Ectodermal cell (in vitro differentiated cells): ENCODE measurements at regions not wholly inside any gene's neighbourhood (a gene's known extent, or its start where the extent isn't known, plus 50 kb on each side); places are given as distances from the start of the nearest gene placed in this dataset.

Experiments used
- H3K27ac ChIP-seq: 2 replicates; pipeline ENCODE4 v1.7.0; 2013; ENCODE audit warnings: mild to moderate bottlenecking, low read depth, low read length; ENCODE audit not compliant: insufficient read depth, poor library complexity, severe bottlenecking
- H3K27me3 ChIP-seq: 2 replicates; pipeline ENCODE4 v1.7.0; 2013; ENCODE audit warnings: mild to moderate bottlenecking, low read length; ENCODE audit not compliant: insufficient read depth, control insufficient read depth, poor library complexity, severe bottlenecking
- H3K36me3 ChIP-seq: one replicate; pipeline ENCODE4 v1.7.0; 2013; ENCODE audit warnings: low read length; ENCODE audit not compliant: control insufficient read depth, insufficient read depth
- H3K4me1 ChIP-seq: one replicate; pipeline ENCODE4 v1.7.0; 2013; ENCODE audit warnings: low read length; ENCODE audit not compliant: control insufficient read depth, insufficient read depth
- H3K4me3 ChIP-seq: 2 replicates; pipeline ENCODE4 v1.7.0; 2013; ENCODE audit warnings: low read depth, low read length, control low read depth; ENCODE audit not compliant: insufficient read depth
- H3K9me3 ChIP-seq: 2 replicates; pipeline ENCODE4 v1.7.0; 2013; ENCODE audit warnings: mild to moderate bottlenecking, low read length, moderate library complexity; ENCODE audit not compliant: control insufficient read depth
- WGBS, 2 experiments: methylation state at CpG; one replicate each; pipeline ENCODE4 v1.1.7; 2013; ENCODE audit warnings: missing lambda C conversion rate in 2 of 2; 5-methylcytosine and 5-hydroxymethylcytosine counted together

GRCh38 chr5:5919411-5919810 is 458.9 kb downstream of the MED10 start:
- H3K27me3 ChIP-seq, result no peaks in the 10 kb centered on the region
- H3K4me1 ChIP-seq, result no peaks in the 10 kb centered on the region
- H3K9me3 ChIP-seq, result no peaks in the 10 kb centered on the region
- WGBS, 2 experiments, result 92 to 96% methylated on average over 2 of the region's 2 CpGs
- no peaks in the 10 kb centered on the region for H3K36me3 ChIP-seq
- H3K27ac ChIP-seq, result no peak overlapping the region
- H3K4me3 ChIP-seq, result no peak overlapping the region

DNA sequence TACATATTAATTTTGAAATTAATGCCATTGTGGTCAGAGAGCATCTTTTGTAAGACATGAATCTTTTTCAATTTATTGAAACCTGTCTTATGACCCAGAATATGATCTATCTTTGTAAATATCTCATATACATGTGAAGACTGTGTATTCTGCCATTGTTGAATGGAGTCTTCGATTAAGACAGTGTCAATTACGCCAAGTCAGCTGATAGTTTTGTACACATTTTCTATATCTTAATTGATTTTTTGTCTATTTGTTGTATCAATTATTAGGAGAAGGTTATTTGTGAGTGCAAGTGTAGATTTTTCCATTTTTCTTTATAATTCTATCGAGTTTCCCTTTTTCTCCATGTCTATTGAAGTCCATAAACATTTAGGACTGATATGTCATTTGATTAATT is 471.6 kb downstream of the MED10 start:
- WGBS, 2 experiments, result 100% methylated on average over 2 of the region's 3 CpGs; no CpG with 5 or more reads in 1 of the 2 experiments
- Histone ChIP-seq H3K4me1 (no peaks in the 10 kb centered on the region), H3K36me3 (no peaks in the 10 kb centered on the region)

DNA sequence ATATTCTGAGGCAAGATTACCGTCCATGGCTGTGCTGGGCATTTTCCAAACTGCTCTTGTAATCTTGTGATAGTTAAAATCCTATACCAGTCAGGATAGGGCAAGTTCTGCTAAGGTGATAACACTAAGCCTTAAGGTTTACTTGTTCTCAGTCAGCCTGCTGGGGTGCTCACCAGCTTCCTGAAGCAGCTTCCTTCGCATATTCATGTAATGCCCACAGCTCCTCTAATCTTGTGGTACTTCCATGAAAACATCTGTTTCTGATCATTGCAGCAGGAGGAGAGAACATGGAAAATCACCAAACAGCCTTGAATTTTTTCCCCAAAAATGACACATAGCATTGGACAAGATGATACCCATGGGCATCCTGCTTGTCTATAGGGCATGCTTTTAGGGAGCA is 473.2 kb downstream of the MED10 start:
- H3K27me3 ChIP-seq, result no peaks in the 10 kb centered on the region
- no peaks in the 10 kb centered on the region for H3K4me1 ChIP-seq
- H3K9me3 ChIP-seq, result no peaks in the 10 kb centered on the region
- 88 to 95% methylated on average over 2 of the region's 2 CpGs for WGBS, 2 experiments
- no peak overlapping the region for H3K4me3 ChIP-seq
- no peak overlapping the region for H3K27ac ChIP-seq
- no peaks in the 10 kb centered on the region for H3K36me3 ChIP-seq

More for the DNA sequence above, 471.6 kb downstream of the MED10 start:
- Histone ChIP-seq H3K27ac (no peak overlapping the region), H3K4me3 (no peak overlapping the region), H3K9me3 (no peaks in the 10 kb centered on the region), H3K27me3 (no peaks in the 10 kb centered on the region)

GRCh38 chr5:5904113-5904512 is 474.2 kb downstream of the MED10 start:
- no peak overlapping the region for H3K27ac ChIP-seq
- H3K4me1 ChIP-seq, result no peaks in the 10 kb centered on the region
- no peak overlapping the region for H3K4me3 ChIP-seq
- H3K9me3 ChIP-seq, result no peaks in the 10 kb centered on the region
- no peaks in the 10 kb centered on the region for H3K36me3 ChIP-seq
- 93 to 95% methylated on average over 4 of the region's 4 CpGs for WGBS, 2 experiments
- H3K27me3 ChIP-seq, result no peaks in the 10 kb centered on the region

DNA sequence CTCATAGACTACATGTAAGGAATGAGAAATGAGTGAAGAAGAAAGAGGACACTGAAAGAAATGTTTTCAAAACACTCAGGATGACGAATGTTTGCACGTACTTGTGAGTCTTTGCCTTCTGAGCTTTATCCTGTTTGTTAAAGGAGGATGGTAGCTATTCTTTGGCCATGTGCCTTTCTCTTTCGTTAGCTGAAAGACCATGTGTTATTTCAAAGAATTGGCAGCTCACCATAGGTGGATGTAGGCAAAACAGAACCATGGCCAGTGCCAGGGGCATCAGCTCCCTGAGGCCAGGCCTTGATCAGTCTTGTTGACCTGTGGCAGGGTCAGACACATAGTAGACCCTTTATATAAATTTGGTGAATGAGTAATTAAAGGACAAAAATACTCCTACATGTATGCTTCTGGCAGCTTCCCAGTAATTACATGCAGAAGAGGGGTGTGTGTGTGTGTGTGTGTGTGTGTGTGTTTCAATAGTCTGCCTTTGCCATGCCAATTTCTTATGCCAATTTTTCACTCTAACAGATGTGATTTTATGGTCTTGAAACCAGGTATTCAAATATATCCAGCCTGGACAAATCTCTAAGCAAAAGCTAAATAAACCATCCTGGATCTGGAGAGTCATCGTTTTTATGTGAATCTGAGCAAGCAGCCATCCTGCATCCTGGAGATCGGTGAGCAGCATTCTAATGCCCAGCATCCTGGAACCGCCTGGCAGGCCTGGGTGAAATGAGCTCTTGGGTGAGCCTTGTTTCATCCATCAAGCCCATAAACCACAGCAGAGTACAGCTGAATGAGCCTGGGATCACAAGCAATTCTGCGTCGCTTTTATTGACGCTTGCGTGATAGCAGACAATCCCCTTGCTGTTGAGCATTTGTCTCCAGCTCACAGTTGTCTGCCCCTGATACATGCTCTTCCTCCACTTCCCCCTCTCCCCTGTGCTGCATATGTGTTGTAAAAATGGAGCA is 475.4 kb downstream of the MED10 start:
- WGBS, 2 experiments, result 93 to 94% methylated on average over 10 of the region's 10 CpGs
- Histone ChIP-seq H3K9me3 (no peaks in the 10 kb centered on the region), H3K4me3 (no peak overlapping the region), H3K27ac (no peak overlapping the region), H3K4me1 (no peaks in the 10 kb centered on the region), H3K27me3 (no peaks in the 10 kb centered on the region), H3K36me3 (no peaks in the 10 kb centered on the region)

GRCh38 chr5:5900350-5900749 is 477.9 kb downstream of the ICE1 start:
- Histone ChIP-seq H3K36me3 (no peaks in the 10 kb centered on the region), H3K27me3 (no peaks in the 10 kb centered on the region), H3K4me1 (no peaks in the 10 kb centered on the region), H3K9me3 (no peaks in the 10 kb centered on the region), H3K4me3 (no peak overlapping the region), H3K27ac (no peak overlapping the region)
- 92 to 98% methylated on average over 6 of the region's 6 CpGs for WGBS, 2 experiments

DNA sequence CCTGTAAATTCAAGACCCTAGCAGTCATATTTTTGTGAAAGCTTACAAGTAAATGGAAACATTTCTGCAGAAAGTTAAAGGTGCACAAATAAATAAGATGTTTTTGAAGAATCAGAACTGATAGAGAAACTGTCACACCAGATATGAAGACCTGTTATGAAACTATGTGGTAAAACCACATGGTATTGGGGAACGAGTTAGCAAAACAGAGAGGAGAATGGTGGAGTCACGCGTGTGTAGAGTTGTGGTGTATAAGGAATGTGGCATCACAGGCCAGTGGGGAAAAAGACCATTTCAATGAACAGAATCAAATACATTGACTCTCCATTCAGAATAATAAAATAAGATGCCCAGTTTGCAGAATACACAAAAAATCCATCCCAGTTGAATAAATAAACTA is 477.2 kb downstream of the ICE1 start:
- 94 to 100% methylated on average over 1 to 3 of the region's 3 CpGs for WGBS, 2 experiments
- H3K4me1 ChIP-seq, result no peaks in the 10 kb centered on the region
- H3K36me3 ChIP-seq, result no peaks in the 10 kb centered on the region
- H3K4me3 ChIP-seq, result no peak overlapping the region
- no peaks in the 10 kb centered on the region for H3K9me3 ChIP-seq
- no peak overlapping the region for H3K27ac ChIP-seq
- H3K27me3 ChIP-seq, result no peaks in the 10 kb centered on the region

GRCh38 chr5:5888284-5888683 is 465.8 kb downstream of the ICE1 start:
- 94 to 100% methylated on average over 1 of the region's 1 CpG for WGBS, 2 experiments
- no peaks in the 10 kb centered on the region for H3K9me3 ChIP-seq

GRCh38 chr5:5887833-5888232 is 465.4 kb downstream of the ICE1 start:
- H3K4me3 ChIP-seq, result no peak overlapping the region
- no peak overlapping the region for H3K27ac ChIP-seq
- no peaks in the 10 kb centered on the region for H3K36me3 ChIP-seq
- no peaks in the 10 kb centered on the region for H3K4me1 ChIP-seq
- 91 to 95% methylated on average over 3 of the region's 3 CpGs for WGBS, 2 experiments
- H3K9me3 ChIP-seq, result no peaks in the 10 kb centered on the region
- H3K27me3 ChIP-seq, result no peaks in the 10 kb centered on the region

More at GRCh38 chr5:5888284-5888683, 465.8 kb downstream of the ICE1 start:
- Histone ChIP-seq H3K36me3 (no peaks in the 10 kb centered on the region), H3K27ac (no peak overlapping the region), H3K4me1 (no peaks in the 10 kb centered on the region), H3K4me3 (no peak overlapping the region), H3K27me3 (no peaks in the 10 kb centered on the region)

GRCh38 chr5:5886812-5887486 is 464.5 kb downstream of the ICE1 start:
- Histone ChIP-seq H3K9me3 (no peaks in the 10 kb centered on the region), H3K4me1 (no peaks in the 10 kb centered on the region), H3K4me3 (no peak overlapping the region), H3K27ac (no peak overlapping the region), H3K27me3 (no peaks in the 10 kb centered on the region), H3K36me3 (no peaks in the 10 kb centered on the region)
- 52 to 53% methylated on average over 41 to 42 of the region's 42 CpGs for WGBS, 2 experiments
